Heart left ventricle (tissue), 16 donors: ENCODE measurements at regions not wholly inside any gene's neighbourhood (a gene's known extent, or its start where the extent isn't known, plus 50 kb on each side); places are given as distances from the start of the nearest gene placed in this dataset.

Experiments used
- ATAC-seq, 4 donors: fragments of 200-7000 bp; cut with Tn5 transposase; one replicate each; pipeline ENCODE4 v1.9.1; 2020 to 2022; ENCODE audit warnings: moderate library complexity in 4 of 4, mild to moderate bottlenecking in 3 of 4, moderate number of reproducible peaks in 1 of 4
- DNase-seq, 5 donors: peaks; one replicate each; pipeline ENCODE4 v3.0.0-alpha.2; 2020
- H3K27ac ChIP-seq, 12 donors: fragments of 200-600 bp; sonication (generic) in 4 of 12; one replicate each; pipeline versions ENCODE4 v1.5.0 to v1.8.0; 2016 to 2022; ENCODE audit warnings: mild to moderate bottlenecking in 2 of 12
- H3K27me3 ChIP-seq, 9 donors: fragments of 200-600 bp; sonication (generic) in 2 of 9; one replicate each; pipeline versions ENCODE4 v1.5.1 to v1.8.0; 2016 to 2022; ENCODE audit warnings: mild to moderate bottlenecking in 3 of 9
- H3K36me3 ChIP-seq, 9 donors: fragments of 200-600 bp; sonication (generic) in 2 of 9; one replicate each; pipeline versions ENCODE4 v1.5.0 to v1.8.0; 2018 to 2022; ENCODE audit warnings: mild to moderate bottlenecking in 2 of 9
- H3K4me1 ChIP-seq, 12 donors: fragments of 200-600 bp; sonication (generic) in 4 of 12; one replicate each; pipeline versions ENCODE4 v1.5.0 to v1.8.0; 2016 to 2022; ENCODE audit warnings: mild to moderate bottlenecking in 3 of 12
- H3K4me3 ChIP-seq, 12 donors: fragments of 200-600 bp; sonication (generic) in 4 of 12; one replicate each; pipeline versions ENCODE4 v1.5.0 to v1.8.0; 2017 to 2022; ENCODE audit warnings: mild to moderate bottlenecking in 9 of 12, moderate library complexity in 4 of 12
- H3K9me3 ChIP-seq, 12 donors: fragments of 200-600 bp; sonication (generic) in 4 of 12; one replicate each; pipeline versions ENCODE4 v1.5.0 to v1.8.0; 2016 to 2022; ENCODE audit warnings: mild to moderate bottlenecking in 1 of 12
- CTCF ChIP-seq, 12 donors: fragments of 200-600 bp; sonication (generic) in 4 of 12; IDR thresholded peaks; one replicate each; pipeline versions ENCODE4 v1.5.0 to v1.8.0; 2018 to 2022; ENCODE audit warnings: antibody characterized with exemption in 12 of 12, mild to moderate bottlenecking in 5 of 12
- POLR2A ChIP-seq, 2 donors: fragments of 450-650 bp; IDR thresholded peaks; one replicate each; pipeline ENCODE4 v1.6.1; 2017; ENCODE audit warnings: antibody characterized with exemption in 2 of 2, mild to moderate bottlenecking in 2 of 2, moderate library complexity in 2 of 2
- WGBS, 4 donors: extraction: QIAGEN DNeasy Blood & Tissue Kit in 2 of 4; methylation state at CpG; one replicate each; pipeline versions ENCODE4 v1.1.5 to v1.1.7; 2013 to 2018; 5-methylcytosine and 5-hydroxymethylcytosine counted together
- intact Hi-C, 10 donors: fragments of 100-400 bp; cut with DNase I; formaldehyde crosslinking; loops; one replicate each; pipeline versions ENCODE4 v1.11.1 to v1.14.2; 2022
- donor health status: ischemic (EF 13 %, LVEDD 7.1; RV severe dilation, severe dysfunction).
- donor health status: healthy with polysubstance abuse.
- donor health status: DM: no; HTN: yes; CAD: no.
- donor health status: DM: no; HTN: no; CAD: no.
- donor health status: ischemic (EF 25% LVEDD 6.9; RV normal size, moderate dysfunction).
- donor health status: ischemic (EF 25% LVEDD 5.7; RV mildly dilated, moderate dysfunction).
- donor health status: healthy.
- donor health status: DM: yes; HTN: yes; CAD: no.
- donor health status: ischemic (EF 35%, LVEDD 5.7; RV mildly dilated, moderate dysfunction).
- donor health status: nonischemic (EF 11% LVEDD 7.7; RV severe dilation, severe dysfunction).
- donor health status: DM: yes; HTN: yes; CAD: no.
- donor health status: PGD.
- donor health status: ischemic (EF 29% LVEDD 5.4; RV normal size, mild dysfunction).
- donor health status: nonischemic (EF 23%, LVEDD 6.1; RV moderate dilation, normal function).

GRCh38 chr6:4620284-4621151 lies 155.7 kb upstream of the CDYL start:
- H3K27me3 ChIP-seq: no peaks in the 10 kb centered on the region
- intact Hi-C loops: no loop called here
- no peak overlapping the region for H3K4me3 ChIP-seq
- 80 to 87% (median 85%) methylated on average over 12 of the region's 12 CpGs for WGBS, 4 donors
- H3K27ac ChIP-seq: no peak overlapping the region
- H3K9me3 ChIP-seq: no peaks in the 10 kb centered on the region
- no peak for ATAC-seq
- peaks cover 0 to 3% (median 0%) of the 10 kb centered on the region in 12 donors for H3K4me1 ChIP-seq
- no peaks in the 10 kb centered on the region for H3K36me3 ChIP-seq
- TF ChIP-seq POLR2A (IDR thresholded peaks at IDR 0.05) (no peak), CTCF (IDR thresholded peaks at IDR 0.05) (no peak)
- DNase-seq: no peak

- no peak overlapping the region for H3K4me3 ChIP-seq
- ATAC-seq: no peak
- intact Hi-C loops: loop anchor here in 1 of 10 donors (10.0 kb wide), 1 partner anchor 262 kb away; no protein-coding TSS in a partner anchor
- 92 to 95% (median 94%) methylated on average over 8 of the region's 8 CpGs for WGBS, 4 donors
- no peak for TF ChIP-seq CTCF (IDR thresholded peaks at IDR 0.05)
- TF ChIP-seq POLR2A (IDR thresholded peaks at IDR 0.05): no peak
- H3K27ac ChIP-seq: no peak overlapping the region
- H3K4me1 ChIP-seq: peaks cover 0 to 16% (median 5%) of the 10 kb centered on the region in 12 donors
- H3K9me3 ChIP-seq: no peaks in the 10 kb centered on the region
- H3K27me3 ChIP-seq: no peaks in the 10 kb centered on the region
- H3K36me3 ChIP-seq: no peaks in the 10 kb centered on the region
- DNase-seq: no peak
These were observed 159.9 kb upstream of the CDYL start for GRCh38 chr6:4616311-4616710.

GRCh38 chr6:4615891-4616290 lies 160.3 kb upstream of the CDYL start:
- no peak overlapping the region for H3K27ac ChIP-seq

More at GRCh38 chr6:4615891-4616290, 160.3 kb upstream of the CDYL start:
- H3K27me3 ChIP-seq: no peaks in the 10 kb centered on the region
- ATAC-seq: peak; percentile 49 to 81 (median 68)
- TF ChIP-seq POLR2A (IDR thresholded peaks at IDR 0.05) (no peak), CTCF (IDR thresholded peaks at IDR 0.05) (no peak)
- peaks cover 0 to 17% (median 5%) of the 10 kb centered on the region in 12 donors for H3K4me1 ChIP-seq
- intact Hi-C loops: loop anchor here in 1 of 10 donors (10.0 kb wide), 1 partner anchor 261 kb away; no protein-coding TSS in a partner anchor
- H3K4me3 ChIP-seq: no peak overlapping the region
- peak in 3 of 5 donors; percentile 65 to 68 (median 65) for DNase-seq
- H3K36me3 ChIP-seq: no peaks in the 10 kb centered on the region
- 26 to 52% (median 36%) methylated on average over 3 of the region's 3 CpGs for WGBS, 4 donors
- no peaks in the 10 kb centered on the region for H3K9me3 ChIP-seq
